ENCODE measurements at regions not wholly inside any gene's neighbourhood (a gene's known extent, or its start where the extent isn't known, plus 50 kb on each side); places are given as distances from the start of the nearest gene placed in this dataset.

- Histone ChIP-seq H3K9ac (ENCODE audit: low read length) (no peak overlapping the region), H2AFZ (ENCODE audit: low read depth, low read length) (no peak overlapping the region), H3K27ac (ENCODE audit: low read depth, low read length) (no peak overlapping the region), H4K20me1 (ENCODE audit: insufficient read depth, low read length) (no peaks in the 10 kb centered on the region), H3K4me3 (ENCODE audit: insufficient read depth, low read depth, low read length) (no peak overlapping the region), H3K9me3 (ENCODE audit: insufficient read depth, low read depth, low read length) (no peaks in the 10 kb centered on the region), H3K27me3 (ENCODE audit: insufficient read depth, low read length) (no peaks in the 10 kb centered on the region), H3K4me1 (ENCODE audit: insufficient read depth, low read length) (no peaks in the 10 kb centered on the region), H3K79me2 (ENCODE audit: insufficient read depth, low read length) (no peaks in the 10 kb centered on the region), H3K4me2 (ENCODE audit: low read length) (no peak overlapping the region), H3K36me3 (ENCODE audit: insufficient read depth, low read length) (no peaks in the 10 kb centered on the region)
- Mint-ChIP-seq H3K27me3 (ENCODE audit: low read depth, unreplicated experiment) (no peaks in the 10 kb centered on the region), H3K4me1 (ENCODE audit: low read depth, unreplicated experiment) (no peaks in the 10 kb centered on the region), H3K4me3 (ENCODE audit: unreplicated experiment) (no peak overlapping the region), H3K27ac (ENCODE audit: unreplicated experiment) (no peak overlapping the region), H3K9me3 (ENCODE audit: unreplicated experiment) (peaks cover 19% of the 10 kb centered on the region), H3K36me3 (ENCODE audit: low read depth, unreplicated experiment) (no peaks in the 10 kb centered on the region)
- DNase-seq (ENCODE audit: low read depth) (no peak), FAIRE-seq (no peak)
- TF ChIP-seq EZH2 (IDR thresholded peaks at IDR 0.05; ENCODE audit: insufficient read depth, low read length) (no peak), CTCF (IDR thresholded peaks at IDR 0.05; ENCODE audit: insufficient read depth, low read depth, low read length) (no peak)
Observed at GRCh38 chr2:74756356-74756890, 77.5 kb upstream of the HK2 start.

GRCh38 chr2:74759986-74760385, 73.9 kb upstream of the HK2 start:
- Mint-ChIP-seq H3K9me3 (ENCODE audit: unreplicated experiment) (peaks cover 19% of the 10 kb centered on the region), H3K27me3 (ENCODE audit: low read depth, unreplicated experiment) (peaks cover 4% of the 10 kb centered on the region), H3K4me3 (ENCODE audit: unreplicated experiment) (no peak overlapping the region), H3K36me3 (ENCODE audit: low read depth, unreplicated experiment) (no peaks in the 10 kb centered on the region), H3K4me1 (ENCODE audit: low read depth, unreplicated experiment) (peaks cover 12% of the 10 kb centered on the region), H3K27ac (ENCODE audit: unreplicated experiment) (no peak overlapping the region)
- H3K9me3 ChIP-seq (ENCODE audit: insufficient read depth, low read depth, low read length), result no peaks in the 10 kb centered on the region
- H3K4me2 ChIP-seq (ENCODE audit: low read length), result no peak overlapping the region
- H3K9ac ChIP-seq (ENCODE audit: low read length), result no peak overlapping the region
- H4K20me1 ChIP-seq (ENCODE audit: insufficient read depth, low read length), result no peaks in the 10 kb centered on the region
- no peaks in the 10 kb centered on the region for H3K79me2 ChIP-seq (ENCODE audit: insufficient read depth, low read length)
- DNase-seq (ENCODE audit: low read depth) (no peak), FAIRE-seq (no peak)
- TF ChIP-seq CTCF (IDR thresholded peaks at IDR 0.05; ENCODE audit: insufficient read depth, low read depth, low read length) (no peak), EZH2 (IDR thresholded peaks at IDR 0.05; ENCODE audit: insufficient read depth, low read length) (no peak)
- no peak overlapping the region for H3K4me3 ChIP-seq (ENCODE audit: insufficient read depth, low read depth, low read length)
- H3K27ac ChIP-seq (ENCODE audit: low read depth, low read length), result no peak overlapping the region
- H3K4me1 ChIP-seq (ENCODE audit: insufficient read depth, low read length), result no peaks in the 10 kb centered on the region
- no peak overlapping the region for H2AFZ ChIP-seq (ENCODE audit: low read depth, low read length)
- no peaks in the 10 kb centered on the region for H3K36me3 ChIP-seq (ENCODE audit: insufficient read depth, low read length)
- H3K27me3 ChIP-seq (ENCODE audit: insufficient read depth, low read length), result no peaks in the 10 kb centered on the region

- no peak overlapping the region for H2AFZ ChIP-seq (ENCODE audit: low read depth, low read length)
- Mint-ChIP-seq H3K27ac (ENCODE audit: unreplicated experiment) (no peak overlapping the region), H3K9me3 (ENCODE audit: unreplicated experiment) (peaks cover 15% of the 10 kb centered on the region), H3K27me3 (ENCODE audit: low read depth, unreplicated experiment) (peaks cover 4% of the 10 kb centered on the region), H3K36me3 (ENCODE audit: low read depth, unreplicated experiment) (no peaks in the 10 kb centered on the region), H3K4me3 (ENCODE audit: unreplicated experiment) (no peak overlapping the region), H3K4me1 (ENCODE audit: low read depth, unreplicated experiment) (peaks cover 16% of the 10 kb centered on the region)
- TF ChIP-seq EZH2 (IDR thresholded peaks at IDR 0.05; ENCODE audit: insufficient read depth, low read length) (no peak), CTCF (IDR thresholded peaks at IDR 0.05; ENCODE audit: insufficient read depth, low read depth, low read length) (no peak)
- no peak overlapping the region for H3K4me3 ChIP-seq (ENCODE audit: insufficient read depth, low read depth, low read length)
- H3K4me2 ChIP-seq (ENCODE audit: low read length), result no peak overlapping the region
- H3K9me3 ChIP-seq (ENCODE audit: insufficient read depth, low read depth, low read length), result no peaks in the 10 kb centered on the region
- H3K79me2 ChIP-seq (ENCODE audit: insufficient read depth, low read length), result no peaks in the 10 kb centered on the region
- no peaks in the 10 kb centered on the region for H3K36me3 ChIP-seq (ENCODE audit: insufficient read depth, low read length)
- no peaks in the 10 kb centered on the region for H4K20me1 ChIP-seq (ENCODE audit: insufficient read depth, low read length)
- H3K4me1 ChIP-seq (ENCODE audit: insufficient read depth, low read length), result no peaks in the 10 kb centered on the region
- no peak overlapping the region for H3K27ac ChIP-seq (ENCODE audit: low read depth, low read length)
- H3K27me3 ChIP-seq (ENCODE audit: insufficient read depth, low read length), result no peaks in the 10 kb centered on the region
- no peak for FAIRE-seq
- H3K9ac ChIP-seq (ENCODE audit: low read length), result no peak overlapping the region
- no peak for DNase-seq (ENCODE audit: low read depth)
Observed at GRCh38 chr2:74760875-74761630, 72.9 kb upstream of the HK2 start.
